ENCODE measurements at regions not wholly inside any gene's neighbourhood (a gene's known extent, or its start where the extent isn't known, plus 50 kb on each side); places are given as distances from the start of the nearest gene placed in this dataset.

- Mint-ChIP-seq H3K27me3 (ENCODE audit: insufficient read depth, low read depth, poor library complexity) (peaks cover 5% of the 10 kb centered on the region), H3K36me3 (ENCODE audit: low read depth) (peaks cover 2% of the 10 kb centered on the region; the same call in 2 of the 3 replicates), H3K9me3 (peaks cover 6% of the 10 kb centered on the region; the same call in 1 of the 3 replicates), H3K4me3 (no peak overlapping the region), H3K27ac (no peak overlapping the region), H3K4me1 (peaks cover 48% of the 10 kb centered on the region)
- Histone ChIP-seq H3K4me1 (ENCODE audit: insufficient read depth) (peaks cover 27% of the 10 kb centered on the region), H3K9me2 (ENCODE audit: insufficient read depth) (peaks cover 2% of the 10 kb centered on the region), H3K79me2 (replicated peaks; ENCODE audit: insufficient read depth) (no peaks in the 10 kb centered on the region), H3K36me3 (ENCODE audit: insufficient read depth) (no peaks in the 10 kb centered on the region), H3K4me3 (no peak overlapping the region), H4K20me1 (replicated peaks; ENCODE audit: insufficient read depth) (no peaks in the 10 kb centered on the region), H3K4me2 (no peak overlapping the region), H2AFZ (no peak overlapping the region), H3K27me3 (ENCODE audit: insufficient read depth) (no peaks in the 10 kb centered on the region), H3K27ac (ENCODE audit: low read depth) (no peak overlapping the region), H3F3A (replicated peaks; ENCODE audit: low read depth) (no peaks in the 10 kb centered on the region)
- no peak for ATAC-seq
- DNase-seq (ENCODE audit: low spot score) = no peak
- no peak for TF ChIP-seq ZNF331 (CRISPR knock-in tag; IDR thresholded peaks at IDR 0.05; ENCODE audit: low read depth)
- no peak for TF ChIP-seq CTCF (conservative IDR thresholded peaks at IDR 0.05; ENCODE audit: low read depth in 2 of 2)
Measured at GRCh38 chr4:41428601-41429279, 109.2 kb upstream of the LIMCH1 start.

GRCh38 chr4:41429280-41429669 is 108.7 kb upstream of the LIMCH1 start:
- no peak overlapping the region for H3K27ac Mint-ChIP-seq
- no peak overlapping the region for H2AFZ ChIP-seq
- no peak overlapping the region for H3K27ac ChIP-seq (ENCODE audit: low read depth)
- peaks cover 27% of the 10 kb centered on the region for H3K4me1 ChIP-seq (ENCODE audit: insufficient read depth)
- H3K36me3 Mint-ChIP-seq (ENCODE audit: low read depth) = peaks cover 3% of the 10 kb centered on the region; the same call in 2 of the 3 replicates
- peaks cover 50% of the 10 kb centered on the region for H3K4me1 Mint-ChIP-seq
- H3F3A ChIP-seq (replicated peaks; ENCODE audit: low read depth) = no peaks in the 10 kb centered on the region
- H4K20me1 ChIP-seq (replicated peaks; ENCODE audit: insufficient read depth) = no peaks in the 10 kb centered on the region
- no peak overlapping the region for H3K4me3 ChIP-seq
- DNase-seq (ENCODE audit: low spot score) (no peak), ATAC-seq (no peak)
- no peaks in the 10 kb centered on the region for H3K79me2 ChIP-seq (replicated peaks; ENCODE audit: insufficient read depth)
- no peaks in the 10 kb centered on the region for H3K27me3 ChIP-seq (ENCODE audit: insufficient read depth)
- peaks cover 6% of the 10 kb centered on the region; the same call in 1 of the 3 replicates for H3K9me3 Mint-ChIP-seq
- H3K27me3 Mint-ChIP-seq (ENCODE audit: insufficient read depth, low read depth, poor library complexity) = peaks cover 7% of the 10 kb centered on the region
- no peak overlapping the region for H3K4me3 Mint-ChIP-seq
- H3K9me2 ChIP-seq (ENCODE audit: insufficient read depth) = peaks cover 6% of the 10 kb centered on the region
- H3K4me2 ChIP-seq = no peak overlapping the region
- no peaks in the 10 kb centered on the region for H3K36me3 ChIP-seq (ENCODE audit: insufficient read depth)
- TF ChIP-seq EZH2 (IDR thresholded peaks at IDR 0.05; ENCODE audit: low read depth, unreplicated experiment) (no peak), ZNF462 (CRISPR knock-in tag; IDR thresholded peaks at IDR 0.05) (no peak), ZNF331 (CRISPR knock-in tag; IDR thresholded peaks at IDR 0.05; ENCODE audit: low read depth) (no peak), NANOG (IDR thresholded peaks at IDR 0.05; ENCODE audit: borderline replicate concordance) (no peak), CTCF (conservative IDR thresholded peaks at IDR 0.05; ENCODE audit: low read depth in 2 of 2) (no peak), JUNB (IDR thresholded peaks at IDR 0.05; ENCODE audit: unreplicated experiment) (no peak)
- TF ChIP-seq, protein P1, sequence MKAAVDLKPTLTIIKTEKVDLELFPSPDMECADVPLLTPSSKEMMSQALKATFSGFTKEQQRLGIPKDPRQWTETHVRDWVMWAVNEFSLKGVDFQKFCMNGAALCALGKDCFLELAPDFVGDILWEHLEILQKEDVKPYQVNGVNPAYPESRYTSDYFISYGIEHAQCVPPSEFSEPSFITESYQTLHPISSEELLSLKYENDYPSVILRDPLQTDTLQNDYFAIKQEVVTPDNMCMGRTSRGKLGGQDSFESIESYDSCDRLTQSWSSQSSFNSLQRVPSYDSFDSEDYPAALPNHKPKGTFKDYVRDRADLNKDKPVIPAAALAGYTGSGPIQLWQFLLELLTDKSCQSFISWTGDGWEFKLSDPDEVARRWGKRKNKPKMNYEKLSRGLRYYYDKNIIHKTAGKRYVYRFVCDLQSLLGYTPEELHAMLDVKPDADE (IDR thresholded peaks at IDR 0.05) = no peak
